HCT116 (cell line): ENCODE measurements at regions not wholly inside any gene's neighbourhood (a gene's known extent, or its start where the extent isn't known, plus 50 kb on each side); places are given as distances from the start of the nearest gene placed in this dataset.

Experiments used
- ATAC-seq: fragments of 200-7000 bp; cut with Tn5 transposase; 2 replicates; pipeline ENCODE4 v1.9.1; 2020; ENCODE audit warnings: mild to moderate bottlenecking, moderate library complexity
- BruUV-seq: library from RNA; stranded (reverse); fragments of 400-500 nt; replicated peaks from 2 replicates; lab custom pipeline; 2021; lab: Mats Ljungman, UMichigan
- CTCF ChIA-PET: fragments of 300-600 bp; sonication (Branson Sonifier 250); formaldehyde crosslinking; loops from one replicate; lab custom pipeline; 2021; ENCODE audit warnings: antibody characterized with exemption; lab: Charles Lee
- POLR2A ChIA-PET: fragments of 300-600, 350-600 bp; sonication (Branson Sonifier 250); formaldehyde crosslinking; loops from one replicate; lab custom pipeline; 2021; ENCODE audit warnings: antibody characterized with exemption; lab: Charles Lee
- RAD21 ChIA-PET, 2 experiments: fragments of 300-600 bp; sonication (Branson Sonifier 250); formaldehyde crosslinking; loops; one replicate each; lab custom pipeline; 2023; ENCODE audit warnings: low total read pairs in 2 of 2; ENCODE audit not compliant: uncharacterized antibody in 2 of 2, unreplicated experiment in 2 of 2, low non-redundant PET in 1 of 2; lab: Charles Lee
- DNase-seq: peaks from one replicate; pipeline ENCODE4 v3.0.0-alpha.2; 2010; ENCODE audit warnings: low read depth, low spot score
- H2AFZ ChIP-seq: fragments of 200-600 bp; shearing (Covaris generic), sonication (generic); 2 replicates; pipeline ENCODE4 v1.6.1; 2017; ENCODE audit warnings: low read depth, mixed run types, mixed read lengths, antibody characterized with exemption, low read length; ENCODE audit not compliant: poor library complexity, severe bottlenecking
- H3K27ac ChIP-seq: 2 replicates; pipeline ENCODE4 v1.5.1; 2012; ENCODE audit warnings: low read depth, low read length
- H3K27me3 ChIP-seq: fragments of 200-600 bp; sonication (generic); 2 replicates; pipeline ENCODE4 v1.6.1; 2016; ENCODE audit warnings: mixed run types, low read length, mixed read lengths; ENCODE audit not compliant: insufficient read depth
- H3K36me3 ChIP-seq, 2 experiments: fragments of 200-500 bp in 1 of 2; fragments of 200-600 bp in 1 of 2; sonication (Bioruptor generic) in 1 of 2; sonication (generic) in 1 of 2; 2 replicates each; pipeline versions ENCODE4 v1.5.1 to v1.6.1; 2014 to 2016; ENCODE audit warnings: low read length in 2 of 2, inconsistent platforms in 1 of 2, mixed read lengths in 1 of 2, mixed run types in 1 of 2; ENCODE audit not compliant: insufficient read depth in 2 of 2, control insufficient read depth in 1 of 2
- H3K4me1 ChIP-seq, 2 experiments: fragments of 200-600 bp in 1 of 2; sonication (generic) in 1 of 2; 2 replicates each; pipeline versions ENCODE4 v1.5.1 to v1.6.1; 2012 to 2017; ENCODE audit warnings: low read length in 2 of 2, inconsistent platforms in 1 of 2, mild to moderate bottlenecking in 1 of 2, mixed read lengths in 1 of 2, mixed run types in 1 of 2, moderate library complexity in 1 of 2; ENCODE audit not compliant: insufficient read depth in 2 of 2, control insufficient read depth in 1 of 2
- H3K4me2 ChIP-seq: fragments of 200-600 bp; sonication (generic); 2 replicates; pipeline ENCODE4 v1.6.1; 2017; ENCODE audit warnings: mixed run types, low read length, mixed read lengths
- H3K4me3 ChIP-seq, 2 experiments: fragments of 200-600 bp in 1 of 2; sonication (generic) in 1 of 2; replicated peaks in 1 of 2; 2 replicates each; pipeline ENCODE4 v1.5.1; 2011 to 2016; ENCODE audit warnings: low read length in 2 of 2, control low read depth in 1 of 2, low read depth in 1 of 2, mild to moderate bottlenecking in 1 of 2, mixed read lengths in 1 of 2, mixed run types in 1 of 2
- H3K79me2 ChIP-seq: fragments of 200-600 bp; sonication (generic); 2 replicates; pipeline ENCODE4 v1.6.1; 2017; ENCODE audit warnings: mild to moderate bottlenecking, mixed run types, low read length, moderate library complexity, mixed read lengths; ENCODE audit not compliant: insufficient read depth
- H3K9ac ChIP-seq: fragments of 200-600 bp; sonication (generic); 2 replicates; pipeline ENCODE4 v1.6.1; 2016; ENCODE audit warnings: low read length, mixed read lengths
- H3K9me2 ChIP-seq: fragments of 200-600 bp; sonication (generic), shearing (Covaris generic); 2 replicates; pipeline ENCODE4 v1.6.1; 2017; ENCODE audit warnings: mixed run types, mild to moderate bottlenecking, moderate library complexity; ENCODE audit not compliant: insufficient read depth
- H3K9me3 ChIP-seq, 2 experiments: fragments of 200-500 bp in 1 of 2; fragments of 200-600 bp in 1 of 2; sonication (Bioruptor generic) in 1 of 2; sonication (generic) in 1 of 2; 2 replicates each; pipeline ENCODE4 v1.6.1; 2014 to 2017; ENCODE audit warnings: low read length in 2 of 2, mixed read lengths in 2 of 2, inconsistent platforms in 1 of 2, low read depth in 1 of 2, mild to moderate bottlenecking in 1 of 2, mixed run types in 1 of 2, moderate library complexity in 1 of 2; ENCODE audit not compliant: control insufficient read depth in 1 of 2, insufficient read depth in 1 of 2
- H4K20me1 ChIP-seq: fragments of 200-600 bp; sonication (generic), shearing (Covaris generic); 2 replicates; pipeline ENCODE4 v1.6.1; 2017; ENCODE audit warnings: mixed run types, mild to moderate bottlenecking, moderate library complexity; ENCODE audit not compliant: insufficient read depth
- ATF3 ChIP-seq: IDR thresholded peaks from 2 replicates; pipeline ENCODE4 v1.6.1; 2012
- CBX3 ChIP-seq: IDR thresholded peaks from 2 replicates; pipeline ENCODE4 v1.6.1; 2012; ENCODE audit warnings: low read depth
- CTCF ChIP-seq, 3 experiments: fragments of 200-600 bp in 1 of 3; sonication (generic) in 1 of 3; IDR thresholded peaks in 2 of 3; conservative IDR thresholded peaks in 1 of 3; 2 replicates each; pipeline ENCODE4 v1.5.1; 2012 to 2017; ENCODE audit warnings: low read depth in 2 of 3, low read length in 2 of 3, antibody characterized with exemption in 1 of 3, borderline replicate concordance in 1 of 3, control low read depth in 1 of 3, mild to moderate bottlenecking in 1 of 3, mixed read lengths in 1 of 3, mixed run types in 1 of 3, moderate library complexity in 1 of 3; ENCODE audit not compliant: insufficient read depth in 1 of 3
- ELF1 ChIP-seq: IDR thresholded peaks from 2 replicates; pipeline ENCODE4 v1.6.1; 2012; ENCODE audit warnings: low read depth, borderline replicate concordance
- EZH2 ChIP-seq: fragments of 200-600 bp; sonication (generic); IDR thresholded peaks from 2 replicates; pipeline ENCODE4 v1.6.1; 2017; ENCODE audit warnings: antibody characterized with exemption, mixed run types
- EZH2phosphoT487 ChIP-seq: fragments of 200-600 bp; IDR thresholded peaks from 2 replicates; pipeline ENCODE4 v1.6.1; 2018; ENCODE audit warnings: antibody characterized with exemption, borderline replicate concordance
- FOSL1 ChIP-seq: IDR thresholded peaks from 2 replicates; pipeline ENCODE4 v1.6.1; 2012; ENCODE audit warnings: low read depth
- JUND ChIP-seq: IDR thresholded peaks from 2 replicates; pipeline ENCODE4 v1.6.1; 2012
- MAX ChIP-seq: IDR thresholded peaks from 2 replicates; pipeline ENCODE4 v1.6.1; 2012
- POLR2A ChIP-seq: IDR thresholded peaks from 2 replicates; pipeline ENCODE4 v1.7.0; 2011; ENCODE audit warnings: borderline replicate concordance; ENCODE audit not compliant: insufficient read depth, insufficient read length; ENCODE audit errors: extremely low read depth
- POLR2AphosphoS5 ChIP-seq: IDR thresholded peaks from 2 replicates; pipeline ENCODE4 v1.6.1; 2011; ENCODE audit warnings: mild to moderate bottlenecking, low read depth, low read length, moderate library complexity
- RAD21 ChIP-seq: IDR thresholded peaks from 2 replicates; pipeline ENCODE4 v1.6.1; 2012; ENCODE audit warnings: low read depth, mild to moderate bottlenecking
- REST ChIP-seq: IDR thresholded peaks from 2 replicates; pipeline ENCODE4 v1.6.1; 2012; ENCODE audit warnings: low read depth
- SIN3A ChIP-seq: IDR thresholded peaks from 2 replicates; pipeline ENCODE4 v1.6.1; 2012; ENCODE audit warnings: low read depth
- SP1 ChIP-seq: IDR thresholded peaks from 2 replicates; pipeline ENCODE4 v1.6.1; 2012; ENCODE audit warnings: low read depth
- SRF ChIP-seq: IDR thresholded peaks from 2 replicates; pipeline ENCODE4 v1.6.1; 2012; ENCODE audit warnings: low read depth
- TCF7L2 ChIP-seq: IDR thresholded peaks from 2 replicates; pipeline ENCODE4 v1.7.0; 2011; ENCODE audit warnings: borderline replicate concordance, inconsistent platforms; ENCODE audit not compliant: insufficient read depth, insufficient read length; ENCODE audit errors: extremely low read depth
- YY1 ChIP-seq: IDR thresholded peaks from 2 replicates; pipeline ENCODE4 v1.6.1; 2011; ENCODE audit warnings: low read length, low read depth, moderate library complexity, mild to moderate bottlenecking; ENCODE audit not compliant: insufficient replicate concordance; ENCODE audit errors: extremely low read depth
- ZBTB33 ChIP-seq: IDR thresholded peaks from 2 replicates; pipeline ENCODE4 v1.6.1; 2011; ENCODE audit warnings: mild to moderate bottlenecking, low read length, moderate library complexity; ENCODE audit not compliant: insufficient replicate concordance; ENCODE audit errors: extremely low read depth
- ZNF274 ChIP-seq: fragments of 200-500 bp; sonication (Bioruptor generic); IDR thresholded peaks from 2 replicates; pipeline ENCODE4 v1.6.1; 2014; ENCODE audit warnings: mild to moderate bottlenecking, low read depth, low read length, inconsistent platforms
- intact Hi-C: fragments of 100-400 bp; cut with micrococcal nuclease; formaldehyde crosslinking; loops from 2 replicates; pipeline ENCODE4 v1.10.0; 2022

- no peaks in the 10 kb centered on the region for H3K4me1 ChIP-seq
- ATAC-seq, result no peak
- H3K9ac ChIP-seq, result no peak overlapping the region
- no peak for DNase-seq
- no peaks in the 10 kb centered on the region for H3K9me2 ChIP-seq
- H2AFZ ChIP-seq, result no peak overlapping the region
- peaks cover 0 to 11% of the 10 kb centered on the region in 2 experiments; a peak in 2 of 4 replicates for H3K9me3 ChIP-seq
- no peaks in the 10 kb centered on the region for H3K27me3 ChIP-seq
- ChIA-PET RAD21 (no interaction called here), CTCF (no interaction called here), POLR2A (no interaction called here)
- H3K4me2 ChIP-seq, result no peak overlapping the region
- TF ChIP-seq RAD21 (no peak), REST (no peak), CTCF (IDR thresholded peaks at IDR 0.05 in 2 of 3, conservative IDR thresholded peaks at IDR 0.05 in 1 of 3; ENCODE audit: borderline replicate concordance in 1 of 3, insufficient read depth in 1 of 3, low read depth in 2 of 3, low read length in 2 of 3) (no peak), ZBTB33 (no peak), SP1 (no peak), TCF7L2 (no peak), MAX (no peak), POLR2AphosphoS5 (no peak), FOSL1 (no peak), SRF (no peak), ZNF274 (no peak), SIN3A (no peak), CBX3 (no peak), ATF3 (no peak), POLR2A (no peak), ELF1 (no peak), EZH2 (no peak), YY1 (no peak), EZH2phosphoT487 (no peak), JUND (no peak)
- H3K27ac ChIP-seq, result no peak overlapping the region
- H3K79me2 ChIP-seq, result no peaks in the 10 kb centered on the region
- H3K4me3 ChIP-seq, result no peak overlapping the region
- no peaks in the 10 kb centered on the region for H4K20me1 ChIP-seq
- no TSS peak for BruUV-seq
- H3K36me3 ChIP-seq, result no peaks in the 10 kb centered on the region
- intact Hi-C loops, result no loop called here
Observed at GRCh38 chr11:23318670-23319069, 458.4 kb upstream of the CCDC179 start.
